Panc1 (cell line): ENCODE measurements at regions not wholly inside any gene's neighbourhood (a gene's known extent, or its start where the extent isn't known, plus 50 kb on each side); places are given as distances from the start of the nearest gene placed in this dataset.
"Not testable (repeated sequence)": the region's sequence is repeated elsewhere in the genome, so short reads cannot be mapped to it uniquely, and the experiment has no call there.

Experiments
- ATAC-seq: fragments of 200-7000 bp; cut with Tn5 transposase; 2 replicates; pipeline ENCODE4 v1.9.1; 2020; ENCODE audit warnings: mild to moderate bottlenecking, moderate library complexity
- BruUV-seq: library from RNA; stranded (reverse); fragments of 400-500 nt; replicated peaks from 2 replicates; lab custom pipeline; 2021; lab: Mats Ljungman, UMichigan
- CTCF ChIA-PET: fragments of 300-600 bp; sonication (Branson Sonifier 250); formaldehyde crosslinking; loops from one replicate; lab custom pipeline; 2022; ENCODE audit warnings: antibody characterized with exemption; lab: Charles Lee
- POLR2A ChIA-PET: fragments of 300-600 bp; sonication (Branson Sonifier 250); formaldehyde crosslinking; loops from one replicate; lab custom pipeline; 2022; ENCODE audit warnings: antibody characterized with exemption; lab: Charles Lee
- DNase-seq: peaks from one replicate; pipeline ENCODE4 v3.0.0-alpha.2; 2010; ENCODE audit warnings: low read depth, low spot score
- H3K27ac ChIP-seq: 2 replicates; pipeline ENCODE4 v1.5.1; 2011; ENCODE audit warnings: mild to moderate bottlenecking, low read length, inconsistent platforms
- H3K27me3 ChIP-seq: fragments of 200-500 bp; sonication (Bioruptor generic); 2 replicates; pipeline ENCODE4 v1.6.0; 2014; ENCODE audit warnings: low read length, inconsistent platforms; ENCODE audit not compliant: control insufficient read depth, insufficient read depth
- H3K36me3 ChIP-seq: fragments of 200-500 bp; sonication (Bioruptor generic); 2 replicates; pipeline ENCODE4 v1.5.1; 2014; ENCODE audit warnings: inconsistent platforms, mild to moderate bottlenecking, low read length, moderate library complexity; ENCODE audit not compliant: control insufficient read depth, insufficient read depth
- H3K4me1 ChIP-seq: 2 replicates; pipeline ENCODE4 v1.5.1; 2011; ENCODE audit warnings: inconsistent platforms, mild to moderate bottlenecking, low read length, moderate library complexity; ENCODE audit not compliant: control insufficient read depth, insufficient read depth
- H3K4me3 ChIP-seq, 2 experiments: 2 replicates each; pipeline ENCODE4 v1.5.1; 2011 to 2012; ENCODE audit warnings: low read depth in 2 of 2, low read length in 2 of 2, mild to moderate bottlenecking in 2 of 2, inconsistent platforms in 1 of 2, moderate library complexity in 1 of 2
- H3K9me3 ChIP-seq: fragments of 200-500 bp; sonication (Bioruptor generic); 2 replicates; pipeline ENCODE4 v1.5.1; 2014; ENCODE audit warnings: low read depth, mild to moderate bottlenecking, inconsistent platforms, low read length, moderate library complexity; ENCODE audit not compliant: control insufficient read depth, insufficient read depth
- POLR2AphosphoS5 ChIP-seq: IDR thresholded peaks from 2 replicates; pipeline ENCODE4 v1.6.1; 2012; ENCODE audit warnings: mild to moderate bottlenecking, low read depth, low read length, moderate library complexity
- SIN3A ChIP-seq: IDR thresholded peaks from 2 replicates; pipeline ENCODE4 v1.6.1; 2012; ENCODE audit warnings: low read depth, mild to moderate bottlenecking, low read length, moderate library complexity, borderline replicate concordance; ENCODE audit not compliant: insufficient read depth
- TCF7L2 ChIP-seq: IDR thresholded peaks from 2 replicates; pipeline ENCODE4 v1.6.1; 2011; ENCODE audit warnings: mild to moderate bottlenecking, low read depth, low read length, inconsistent platforms
- in situ Hi-C: cut with HindIII; loops from 2 replicates; pipeline ENCODE4 v1.10.0; 2016; ENCODE audit warnings: low sequenced_read_pairs, low pct_unique_long_range_greater_than_20kb
- intact Hi-C: fragments of 100-400 bp; cut with micrococcal nuclease; formaldehyde crosslinking; loops from one replicate; pipeline ENCODE4 v1.10.0; 2022; ENCODE audit not compliant: unreplicated experiment
- TF ChIP-seq, protein P1 (sequence below), 2 experiments: IDR thresholded peaks; 2 replicates each; pipeline ENCODE4 v1.6.1; 2011 to 2012; ENCODE audit warnings: low read depth in 2 of 2, control low read depth in 1 of 2, low read length in 1 of 2, mild to moderate bottlenecking in 1 of 2, moderate library complexity in 1 of 2; ENCODE audit not compliant: insufficient read depth in 1 of 2
- TF ChIP-seq, protein P2 (sequence below): fragments of 450-650 bp; IDR thresholded peaks from 2 replicates; pipeline ENCODE4 v1.5.1; 2017; ENCODE audit warnings: mild to moderate bottlenecking

DNA sequence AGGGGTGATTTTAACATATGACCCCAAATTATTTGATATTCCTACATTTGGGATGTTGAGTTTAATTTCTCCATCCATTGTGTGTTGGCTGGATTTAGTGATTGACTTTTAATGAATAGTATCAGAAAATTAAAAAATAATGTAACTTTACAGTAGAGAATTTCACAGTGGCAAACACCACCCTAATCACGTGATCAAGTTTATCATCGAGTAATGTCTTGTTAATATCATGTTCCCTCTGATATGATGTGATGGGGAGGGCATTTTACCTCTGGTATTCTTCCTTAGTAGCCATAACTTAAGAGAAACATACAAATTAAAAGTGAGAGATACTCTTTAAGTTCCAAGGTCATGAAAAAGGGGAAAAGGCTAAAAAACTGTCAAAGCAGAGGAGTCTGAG is 602.0 kb upstream of the CELF4 start:
- intact Hi-C loops: no loop called here
- H3K27me3 ChIP-seq: no peaks in the 10 kb centered on the region
- no TSS peak for BruUV-seq
- H3K4me1 ChIP-seq: no peaks in the 10 kb centered on the region
- in situ Hi-C loops: no loop called here
- H3K36me3 ChIP-seq: no peaks in the 10 kb centered on the region
- no peak overlapping the region for H3K4me3 ChIP-seq
- DNase-seq (no peak), ATAC-seq (no peak)
- H3K27ac ChIP-seq: no peak overlapping the region
- POLR2A ChIA-PET: no interaction called here
- TF ChIP-seq POLR2AphosphoS5: no peak
- TF ChIP-seq TCF7L2: no peak
- TF ChIP-seq, protein P1, sequence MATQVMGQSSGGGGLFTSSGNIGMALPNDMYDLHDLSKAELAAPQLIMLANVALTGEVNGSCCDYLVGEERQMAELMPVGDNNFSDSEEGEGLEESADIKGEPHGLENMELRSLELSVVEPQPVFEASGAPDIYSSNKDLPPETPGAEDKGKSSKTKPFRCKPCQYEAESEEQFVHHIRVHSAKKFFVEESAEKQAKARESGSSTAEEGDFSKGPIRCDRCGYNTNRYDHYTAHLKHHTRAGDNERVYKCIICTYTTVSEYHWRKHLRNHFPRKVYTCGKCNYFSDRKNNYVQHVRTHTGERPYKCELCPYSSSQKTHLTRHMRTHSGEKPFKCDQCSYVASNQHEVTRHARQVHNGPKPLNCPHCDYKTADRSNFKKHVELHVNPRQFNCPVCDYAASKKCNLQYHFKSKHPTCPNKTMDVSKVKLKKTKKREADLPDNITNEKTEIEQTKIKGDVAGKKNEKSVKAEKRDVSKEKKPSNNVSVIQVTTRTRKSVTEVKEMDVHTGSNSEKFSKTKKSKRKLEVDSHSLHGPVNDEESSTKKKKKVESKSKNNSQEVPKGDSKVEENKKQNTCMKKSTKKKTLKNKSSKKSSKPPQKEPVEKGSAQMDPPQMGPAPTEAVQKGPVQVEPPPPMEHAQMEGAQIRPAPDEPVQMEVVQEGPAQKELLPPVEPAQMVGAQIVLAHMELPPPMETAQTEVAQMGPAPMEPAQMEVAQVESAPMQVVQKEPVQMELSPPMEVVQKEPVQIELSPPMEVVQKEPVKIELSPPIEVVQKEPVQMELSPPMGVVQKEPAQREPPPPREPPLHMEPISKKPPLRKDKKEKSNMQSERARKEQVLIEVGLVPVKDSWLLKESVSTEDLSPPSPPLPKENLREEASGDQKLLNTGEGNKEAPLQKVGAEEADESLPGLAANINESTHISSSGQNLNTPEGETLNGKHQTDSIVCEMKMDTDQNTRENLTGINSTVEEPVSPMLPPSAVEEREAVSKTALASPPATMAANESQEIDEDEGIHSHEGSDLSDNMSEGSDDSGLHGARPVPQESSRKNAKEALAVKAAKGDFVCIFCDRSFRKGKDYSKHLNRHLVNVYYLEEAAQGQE (IDR thresholded peaks at IDR 0.05; ENCODE audit: insufficient read depth in 1 of 2, low read depth in 2 of 2, low read length in 1 of 2): no peak
- no peak for TF ChIP-seq SIN3A
- TF ChIP-seq, protein P2, sequence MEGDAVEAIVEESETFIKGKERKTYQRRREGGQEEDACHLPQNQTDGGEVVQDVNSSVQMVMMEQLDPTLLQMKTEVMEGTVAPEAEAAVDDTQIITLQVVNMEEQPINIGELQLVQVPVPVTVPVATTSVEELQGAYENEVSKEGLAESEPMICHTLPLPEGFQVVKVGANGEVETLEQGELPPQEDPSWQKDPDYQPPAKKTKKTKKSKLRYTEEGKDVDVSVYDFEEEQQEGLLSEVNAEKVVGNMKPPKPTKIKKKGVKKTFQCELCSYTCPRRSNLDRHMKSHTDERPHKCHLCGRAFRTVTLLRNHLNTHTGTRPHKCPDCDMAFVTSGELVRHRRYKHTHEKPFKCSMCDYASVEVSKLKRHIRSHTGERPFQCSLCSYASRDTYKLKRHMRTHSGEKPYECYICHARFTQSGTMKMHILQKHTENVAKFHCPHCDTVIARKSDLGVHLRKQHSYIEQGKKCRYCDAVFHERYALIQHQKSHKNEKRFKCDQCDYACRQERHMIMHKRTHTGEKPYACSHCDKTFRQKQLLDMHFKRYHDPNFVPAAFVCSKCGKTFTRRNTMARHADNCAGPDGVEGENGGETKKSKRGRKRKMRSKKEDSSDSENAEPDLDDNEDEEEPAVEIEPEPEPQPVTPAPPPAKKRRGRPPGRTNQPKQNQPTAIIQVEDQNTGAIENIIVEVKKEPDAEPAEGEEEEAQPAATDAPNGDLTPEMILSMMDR: no peak
- H3K9me3 ChIP-seq: no peaks in the 10 kb centered on the region
- CTCF ChIA-PET: no interaction called here

DNA sequence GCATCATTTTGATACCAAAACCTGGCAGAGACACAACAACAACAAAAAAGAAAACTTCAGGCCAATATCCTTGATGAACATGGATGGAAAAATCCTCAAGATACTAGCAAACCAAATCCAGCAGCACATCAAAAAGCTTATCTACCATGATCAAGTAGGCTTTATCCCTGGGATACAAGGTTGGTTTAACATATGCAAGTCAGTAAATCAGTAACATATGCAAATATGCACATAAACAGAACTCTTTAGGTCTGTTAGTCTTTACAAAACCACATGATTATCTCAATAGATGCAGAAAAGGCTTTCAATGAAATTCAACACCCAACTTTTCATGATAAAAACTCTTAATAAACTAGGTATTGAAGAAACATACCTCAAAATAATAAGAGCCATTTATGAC is 587.5 kb upstream of the CELF4 start:
- H3K27me3 ChIP-seq, CTCF ChIA-PET, BruUV-seq, H3K27ac ChIP-seq, DNase-seq, H3K4me3 ChIP-seq, ATAC-seq, POLR2A ChIA-PET, H3K9me3 ChIP-seq, H3K4me1 ChIP-seq, H3K36me3 ChIP-seq, in situ Hi-C loops, intact Hi-C loops: not testable (repeated sequence)

DNA sequence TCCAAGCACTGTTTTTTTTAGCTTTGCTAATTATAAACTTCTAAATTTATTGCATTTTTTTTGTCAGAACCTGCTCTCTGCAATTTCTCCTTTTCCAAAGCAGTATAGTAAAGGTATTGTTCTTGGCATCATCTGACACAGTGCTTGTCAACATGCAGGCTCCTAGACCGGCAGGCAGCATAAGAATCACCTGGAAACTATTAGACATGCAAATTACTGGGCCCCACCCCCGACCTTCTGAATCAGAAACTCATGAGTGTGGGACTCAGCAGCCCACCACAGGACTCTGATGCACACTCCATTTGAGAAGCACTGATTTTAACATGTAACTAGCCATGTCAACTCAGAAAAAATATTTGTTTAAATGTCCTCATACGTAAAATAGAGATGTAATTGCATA is 551.1 kb upstream of the CELF4 start:
- Histone ChIP-seq H3K9me3 (no peaks in the 10 kb centered on the region), H3K4me1 (no peaks in the 10 kb centered on the region), H3K4me3 (no peak overlapping the region), H3K36me3 (no peaks in the 10 kb centered on the region), H3K27me3 (no peaks in the 10 kb centered on the region), H3K27ac (no peak overlapping the region)
- in situ Hi-C loops (no loop called here), intact Hi-C loops (no loop called here)
- no peak for DNase-seq
- ChIA-PET CTCF (no interaction called here), POLR2A (no interaction called here)
- no TSS peak for BruUV-seq
- TF ChIP-seq, protein P2: no peak
- no peak for TF ChIP-seq SIN3A
- TF ChIP-seq, protein P1 (IDR thresholded peaks at IDR 0.05; ENCODE audit: insufficient read depth in 1 of 2, low read depth in 2 of 2, low read length in 1 of 2): no peak
- no peak for TF ChIP-seq TCF7L2
- no peak for TF ChIP-seq POLR2AphosphoS5
- no peak for ATAC-seq
